Epidermal melanocyte (primary cell): ENCODE measurements at regions not wholly inside any gene's neighbourhood (a gene's known extent, or its start where the extent isn't known, plus 50 kb on each side); places are given as distances from the start of the nearest gene placed in this dataset.
"Not testable (repeated sequence)": the region's sequence is repeated elsewhere in the genome, so short reads cannot be mapped to it uniquely, and the experiment has no call there.

ENCODE experiments used
- DNase-seq: peaks from one replicate; pipeline ENCODE4 v3.0.0; 2011; ENCODE audit warnings: low spot score; ENCODE audit not compliant: insufficient read length

- no peak for DNase-seq
These were observed 333.6 kb downstream of the ADGRD1 start for GRCh38 chr12:131287015-131287937.

GRCh38 chr12:131287938-131288764, 334.4 kb downstream of the ADGRD1 start:
- no peak for DNase-seq

- DNase-seq = not testable (repeated sequence)
These were observed 335.3 kb downstream of the ADGRD1 start for GRCh38 chr12:131288765-131289695.

- DNase-seq = not testable (repeated sequence)
These were observed 336.1 kb downstream of the ADGRD1 start for GRCh38 chr12:131289807-131290206.

GRCh38 chr12:131290255-131290959, 336.7 kb downstream of the ADGRD1 start:
- no peak for DNase-seq

GRCh38 chr12:131293071-131294015, 339.6 kb downstream of the ADGRD1 start:
- DNase-seq = not testable (repeated sequence)

- not testable (repeated sequence) for DNase-seq
These were observed 341.0 kb downstream of the ADGRD1 start for GRCh38 chr12:131294716-131295115.

GRCh38 chr12:131295117-131295516, 341.4 kb downstream of the ADGRD1 start:
- not testable (repeated sequence) for DNase-seq

GRCh38 chr12:131295559-131295958, 341.9 kb downstream of the ADGRD1 start:
- DNase-seq = not testable (repeated sequence)

- DNase-seq = not testable (repeated sequence)
These were observed 342.4 kb downstream of the ADGRD1 start for GRCh38 chr12:131296136-131296535.

- not testable (repeated sequence) for DNase-seq
These were observed 342.9 kb downstream of the ADGRD1 start for GRCh38 chr12:131296651-131297050.

GRCh38 chr12:131298526-131299369, 345.0 kb downstream of the ADGRD1 start:
- not testable (repeated sequence) for DNase-seq

GRCh38 chr12:131299370-131299701, 345.6 kb downstream of the ADGRD1 start:
- not testable (repeated sequence) for DNase-seq

- DNase-seq = not testable (repeated sequence)
These were observed 349.9 kb downstream of the ADGRD1 start for GRCh38 chr12:131303576-131303975.

- not testable (repeated sequence) for DNase-seq
These were observed 350.9 kb downstream of the ADGRD1 start for GRCh38 chr12:131304642-131305041.

GRCh38 chr12:131309700-131310099, 356.0 kb downstream of the ADGRD1 start:
- DNase-seq = no peak

- not testable (repeated sequence) for DNase-seq
These were observed 356.7 kb downstream of the ADGRD1 start for GRCh38 chr12:131310227-131310969.
